Esophagus squamous epithelium (tissue), 5 donors: ENCODE measurements at regions not wholly inside any gene's neighbourhood (a gene's known extent, or its start where the extent isn't known, plus 50 kb on each side); places are given as distances from the start of the nearest gene placed in this dataset.

Experiments
- DNase-seq: peaks from one replicate; lab custom pipeline; 2025; lab: John Stamatoyannopoulos, UW
- H3K27ac ChIP-seq, 4 donors: fragments of 200-600 bp; sonication (generic); one replicate each; pipeline ENCODE4 v1.5.1; 2016 to 2019; ENCODE audit warnings: mild to moderate bottlenecking in 1 of 4
- H3K27me3 ChIP-seq, 4 donors: fragments of 200-600 bp; sonication (generic); 1 replicate in 3 of 4; 2 replicates in 1 of 4; pipeline versions ENCODE4 v1.5.1 to v1.6.0; 2017 to 2021; ENCODE audit warnings: antibody characterized with exemption in 1 of 4
- H3K36me3 ChIP-seq, 3 donors: fragments of 200-600 bp; sonication (generic); one replicate each; pipeline ENCODE4 v1.5.1; 2016 to 2019
- H3K4me1 ChIP-seq, 3 donors: fragments of 200-600 bp; sonication (generic); one replicate each; pipeline ENCODE4 v1.5.1; 2017 to 2019
- H3K4me3 ChIP-seq, 4 donors: fragments of 200-600 bp; sonication (generic); 1 replicate in 3 of 4; 2 replicates in 1 of 4; pipeline ENCODE4 v1.5.1; 2016 to 2019; ENCODE audit warnings: mild to moderate bottlenecking in 2 of 4, moderate library complexity in 1 of 4
- H3K9me3 ChIP-seq, 3 donors: fragments of 200-600 bp; sonication (generic); one replicate each; pipeline ENCODE4 v1.5.1; 2016 to 2019
- POLR2A ChIP-seq, 4 donors: fragments of 450-650 bp; IDR thresholded peaks; one replicate each; pipeline ENCODE4 v1.6.1; 2017; ENCODE audit warnings: antibody characterized with exemption in 4 of 4, mild to moderate bottlenecking in 4 of 4, moderate library complexity in 3 of 4
- WGBS, 2 donors: methylation state at CpG; one replicate each; pipeline ENCODE4 v1.1.5; 2018; 5-methylcytosine and 5-hydroxymethylcytosine counted together
- intact Hi-C: fragments of 100-400 bp; cut with DNase I; formaldehyde crosslinking; loops from one replicate; pipeline ENCODE4 v1.15.0; 2022
- TF ChIP-seq, protein P1 (sequence below), 6 experiments: fragments of 450-650 bp in 4 of 6; fragments of 200-600 bp in 2 of 6; sonication (generic) in 2 of 6; IDR thresholded peaks; one replicate each; pipeline ENCODE4 v1.5.1; 2016 to 2019; ENCODE audit warnings: antibody characterized with exemption in 6 of 6, mild to moderate bottlenecking in 4 of 6, moderate library complexity in 4 of 6
- donor health status: DM: yes; HTN: yes; CAD: no.

DNA sequence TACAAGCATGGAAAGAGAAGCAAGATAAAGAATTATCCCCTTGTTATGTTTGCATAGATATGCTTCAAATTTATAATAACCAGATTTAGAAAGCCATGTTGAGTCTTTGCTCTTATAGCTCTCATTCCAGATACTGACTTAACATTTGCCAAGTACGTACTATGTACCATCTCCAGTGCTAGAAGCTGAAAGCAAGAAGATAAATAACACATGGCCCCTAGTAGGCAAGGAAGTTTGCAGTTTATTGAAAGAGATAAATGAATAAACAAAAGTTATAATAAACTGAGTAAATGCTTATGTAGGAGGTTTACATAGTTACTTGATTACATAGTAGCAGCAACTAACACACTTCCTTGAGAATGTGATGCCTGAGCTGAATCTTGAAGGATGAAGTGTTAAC lies 628.4 kb downstream of the HINT1 start:
- no peaks in the 10 kb centered on the region for H3K9me3 ChIP-seq
- no peak overlapping the region for H3K27ac ChIP-seq
- TF ChIP-seq POLR2A (IDR thresholded peaks at IDR 0.05): no peak
- TF ChIP-seq, protein P1, sequence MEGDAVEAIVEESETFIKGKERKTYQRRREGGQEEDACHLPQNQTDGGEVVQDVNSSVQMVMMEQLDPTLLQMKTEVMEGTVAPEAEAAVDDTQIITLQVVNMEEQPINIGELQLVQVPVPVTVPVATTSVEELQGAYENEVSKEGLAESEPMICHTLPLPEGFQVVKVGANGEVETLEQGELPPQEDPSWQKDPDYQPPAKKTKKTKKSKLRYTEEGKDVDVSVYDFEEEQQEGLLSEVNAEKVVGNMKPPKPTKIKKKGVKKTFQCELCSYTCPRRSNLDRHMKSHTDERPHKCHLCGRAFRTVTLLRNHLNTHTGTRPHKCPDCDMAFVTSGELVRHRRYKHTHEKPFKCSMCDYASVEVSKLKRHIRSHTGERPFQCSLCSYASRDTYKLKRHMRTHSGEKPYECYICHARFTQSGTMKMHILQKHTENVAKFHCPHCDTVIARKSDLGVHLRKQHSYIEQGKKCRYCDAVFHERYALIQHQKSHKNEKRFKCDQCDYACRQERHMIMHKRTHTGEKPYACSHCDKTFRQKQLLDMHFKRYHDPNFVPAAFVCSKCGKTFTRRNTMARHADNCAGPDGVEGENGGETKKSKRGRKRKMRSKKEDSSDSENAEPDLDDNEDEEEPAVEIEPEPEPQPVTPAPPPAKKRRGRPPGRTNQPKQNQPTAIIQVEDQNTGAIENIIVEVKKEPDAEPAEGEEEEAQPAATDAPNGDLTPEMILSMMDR (IDR thresholded peaks at IDR 0.05): no peak
- no peaks in the 10 kb centered on the region for H3K4me1 ChIP-seq
- 63 to 93% methylated on average over 1 of the region's 1 CpG for WGBS, 2 donors
- intact Hi-C loops: no loop called here
- H3K36me3 ChIP-seq: no peaks in the 10 kb centered on the region
- no peaks in the 10 kb centered on the region for H3K27me3 ChIP-seq
- H3K4me3 ChIP-seq: no peak overlapping the region
- DNase-seq: no peak

- no peak overlapping the region for H3K4me3 ChIP-seq
- TF ChIP-seq, protein P1 (IDR thresholded peaks at IDR 0.05): no peak
- TF ChIP-seq POLR2A (IDR thresholded peaks at IDR 0.05): no peak
- H3K27ac ChIP-seq: no peak overlapping the region
- intact Hi-C loops: no loop called here
- no peaks in the 10 kb centered on the region for H3K27me3 ChIP-seq
- no peak for DNase-seq
- H3K9me3 ChIP-seq: no peaks in the 10 kb centered on the region
- no peaks in the 10 kb centered on the region for H3K36me3 ChIP-seq
- no peaks in the 10 kb centered on the region for H3K4me1 ChIP-seq
These were observed 628.5 kb downstream of the CHSY3 start for GRCh38 chr5:130532786-130533185.

DNA sequence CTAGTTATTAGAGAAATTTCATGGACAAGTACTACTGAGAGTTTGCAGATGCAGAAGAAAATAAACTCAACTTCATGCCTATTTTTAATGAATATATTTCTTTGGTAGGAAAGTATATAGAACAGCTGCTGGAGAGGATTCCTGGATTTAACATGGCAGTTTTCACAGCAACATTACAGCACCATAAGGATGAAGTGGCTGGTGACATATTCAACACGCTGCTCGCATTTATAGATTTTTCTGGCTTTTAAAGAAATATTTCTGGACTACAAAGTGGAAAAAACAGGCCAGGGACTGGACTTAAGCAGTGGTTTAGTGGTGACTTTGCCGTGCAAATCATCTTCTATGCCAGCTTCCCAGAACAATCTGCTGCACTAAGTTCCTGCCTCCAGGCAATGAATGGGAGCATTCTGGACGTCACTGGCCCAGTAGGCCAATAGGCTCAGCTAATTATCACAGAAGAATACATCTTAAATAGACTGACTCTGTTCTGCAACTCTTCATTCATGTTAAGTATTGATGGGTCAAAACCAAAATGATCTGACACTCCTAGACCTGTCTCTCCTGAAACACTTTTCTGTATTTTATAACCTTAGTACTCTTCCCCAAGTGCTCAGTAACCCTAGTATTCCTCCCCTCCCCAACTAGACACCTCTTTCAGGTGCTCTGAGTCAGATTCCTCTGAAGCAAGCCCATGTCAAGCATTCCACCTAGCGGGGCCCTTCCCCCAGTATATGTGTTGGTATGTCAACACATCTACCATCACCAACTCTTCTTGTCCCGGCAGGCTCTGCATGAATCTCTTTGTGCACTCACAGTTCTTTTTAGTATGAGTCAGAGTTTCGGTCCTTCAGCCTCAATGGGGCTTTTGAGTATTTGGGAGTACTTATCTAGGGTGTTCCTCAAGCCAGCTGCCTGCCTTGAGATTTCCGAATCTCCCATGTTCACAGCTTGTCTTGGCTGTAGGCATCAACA lies 625.5 kb downstream of the CHSY3 start:
- intact Hi-C loops: no loop called here
- no peaks in the 10 kb centered on the region for H3K36me3 ChIP-seq
- DNase-seq: no peak
- no peaks in the 10 kb centered on the region for H3K9me3 ChIP-seq
- H3K27me3 ChIP-seq: no peaks in the 10 kb centered on the region
- TF ChIP-seq, protein P1 (IDR thresholded peaks at IDR 0.05): no peak
- no peak for TF ChIP-seq POLR2A (IDR thresholded peaks at IDR 0.05)
- 51 to 53% methylated on average over 8 of the region's 8 CpGs for WGBS, 2 donors
- no peak overlapping the region for H3K4me3 ChIP-seq
- peak overlapping the region in 3 of 4 donors; percentile 16 to 30 (median 19) for H3K27ac ChIP-seq
- H3K4me1 ChIP-seq: no peaks in the 10 kb centered on the region

DNA sequence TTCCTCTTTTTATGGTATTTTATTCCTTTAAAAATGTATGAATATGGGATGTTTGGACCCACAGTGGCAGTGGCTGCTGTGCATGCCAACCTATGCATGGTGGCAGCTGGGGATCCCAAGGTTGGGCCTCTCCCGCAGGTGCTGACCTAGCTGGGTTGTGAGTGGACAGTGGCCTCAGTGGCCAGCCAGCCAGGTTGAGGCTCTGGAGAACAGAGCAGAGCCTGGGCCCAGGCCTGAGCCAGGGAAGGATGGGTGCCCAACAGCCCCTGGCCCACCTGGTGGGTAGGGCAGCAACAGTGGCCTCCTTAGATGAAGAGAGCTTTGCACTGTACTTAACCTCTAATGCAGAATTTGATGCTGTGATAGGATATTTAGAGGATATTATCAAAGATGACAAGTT lies 624.8 kb downstream of the CHSY3 start:
- intact Hi-C loops: no loop called here
- no CpG with 5 or more reads among the region's 1 CpG for WGBS, 2 donors
- no peaks in the 10 kb centered on the region for H3K27me3 ChIP-seq

GRCh38 chr5:130528474-130528873 lies 624.2 kb downstream of the CHSY3 start:
- Histone ChIP-seq H3K4me3 (no peak overlapping the region), H3K27ac (no peak overlapping the region), H3K27me3 (no peaks in the 10 kb centered on the region), H3K36me3 (no peaks in the 10 kb centered on the region), H3K9me3 (no peaks in the 10 kb centered on the region), H3K4me1 (no peaks in the 10 kb centered on the region)
- intact Hi-C loops: no loop called here
- TF ChIP-seq POLR2A (IDR thresholded peaks at IDR 0.05): no peak
- TF ChIP-seq, protein P1 (IDR thresholded peaks at IDR 0.05): no peak
- DNase-seq: no peak

More for the DNA sequence above, 624.8 kb downstream of the CHSY3 start:
- no peak for DNase-seq
- no peaks in the 10 kb centered on the region for H3K36me3 ChIP-seq
- no peak overlapping the region for H3K27ac ChIP-seq
- TF ChIP-seq, protein P1 (IDR thresholded peaks at IDR 0.05): no peak
- no peak for TF ChIP-seq POLR2A (IDR thresholded peaks at IDR 0.05)
- no peak overlapping the region for H3K4me3 ChIP-seq
- H3K4me1 ChIP-seq: no peaks in the 10 kb centered on the region
- H3K9me3 ChIP-seq: no peaks in the 10 kb centered on the region
